ENCODE measurements at regions not wholly inside any gene's neighbourhood (a gene's known extent, or its start where the extent isn't known, plus 50 kb on each side); places are given as distances from the start of the nearest gene placed in this dataset.

DNA sequence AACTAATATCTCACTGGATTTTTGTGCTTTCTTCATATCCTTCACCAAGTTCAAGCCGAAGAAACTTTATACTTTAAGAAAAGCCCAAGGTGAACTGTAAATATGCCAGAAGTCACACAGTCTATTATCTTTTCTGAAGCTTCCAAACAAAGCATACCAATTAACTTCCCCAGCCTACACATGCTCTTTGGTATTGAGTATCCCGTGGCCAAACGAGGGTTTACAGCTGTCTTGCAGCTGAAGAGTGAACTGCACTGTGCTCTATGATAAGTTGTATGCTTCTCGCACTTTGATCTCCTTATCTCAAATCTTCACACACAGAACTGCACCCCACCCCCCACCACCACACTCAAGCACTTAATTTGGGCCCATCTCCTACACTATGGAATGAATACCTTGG lies 215.6 kb upstream of the VEPH1 start:
- no peak for DNase-seq (ENCODE audit: low spot score)

DNA sequence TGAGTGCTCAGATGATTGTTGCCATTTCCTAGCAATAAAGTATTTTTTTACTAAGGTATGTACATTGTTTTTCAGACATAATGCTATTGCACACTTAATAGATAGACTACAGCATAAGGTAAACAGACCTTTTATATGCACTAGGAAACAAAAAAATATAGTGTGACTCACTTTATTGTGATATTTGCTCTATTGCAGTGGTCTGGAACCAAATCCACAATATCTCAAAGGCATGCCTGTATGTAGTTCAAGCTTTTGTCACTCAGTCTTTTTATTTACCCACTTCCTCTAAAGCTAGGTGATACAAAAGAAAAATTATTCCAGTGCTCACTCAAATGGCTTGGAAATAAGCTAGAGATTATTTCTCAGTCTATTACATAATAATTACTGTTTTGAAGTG lies 209.9 kb upstream of the VEPH1 start:
- no peak for DNase-seq (ENCODE audit: low spot score)

DNA sequence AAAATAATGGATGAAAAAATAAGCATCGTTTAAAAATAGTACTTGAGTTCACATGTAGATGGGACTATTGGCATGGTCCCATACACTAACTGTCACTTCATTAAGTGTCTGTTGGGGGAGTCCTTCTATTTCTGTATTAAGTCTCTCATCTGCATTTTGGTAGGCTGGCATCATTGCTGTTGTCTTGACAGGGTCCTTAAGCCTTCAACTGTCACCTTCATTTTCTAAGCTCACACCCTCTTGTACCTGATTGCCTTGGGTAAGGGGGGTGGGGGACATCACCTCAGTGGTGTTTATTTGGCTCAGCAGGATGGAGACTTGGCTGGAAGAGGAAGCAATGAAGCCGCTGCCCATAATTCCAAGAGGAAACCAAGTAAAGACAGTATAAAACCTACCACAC lies 202.0 kb upstream of the VEPH1 start:
- DNase-seq (ENCODE audit: low spot score): no peak

DNA sequence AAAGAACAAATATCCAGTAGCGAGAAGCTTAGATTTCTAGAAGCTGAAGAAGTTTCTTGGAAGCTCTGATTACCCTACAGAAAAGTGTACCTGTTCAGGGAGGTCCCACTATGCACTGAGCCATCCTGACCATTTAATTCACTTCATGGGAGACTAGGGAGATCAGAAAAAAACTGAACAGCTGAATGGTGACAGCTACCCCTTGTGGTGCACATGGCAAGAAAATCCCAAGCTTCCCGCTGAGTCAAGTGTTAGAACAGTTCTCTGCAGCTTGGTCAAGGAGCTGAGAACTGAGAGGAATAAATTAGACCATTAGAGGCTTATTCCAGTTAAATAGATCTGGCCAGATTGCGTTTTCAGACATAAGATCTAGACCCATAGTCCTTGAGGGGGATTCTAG lies 197.2 kb upstream of the VEPH1 start:
- no peak for DNase-seq (ENCODE audit: low spot score)

DNA sequence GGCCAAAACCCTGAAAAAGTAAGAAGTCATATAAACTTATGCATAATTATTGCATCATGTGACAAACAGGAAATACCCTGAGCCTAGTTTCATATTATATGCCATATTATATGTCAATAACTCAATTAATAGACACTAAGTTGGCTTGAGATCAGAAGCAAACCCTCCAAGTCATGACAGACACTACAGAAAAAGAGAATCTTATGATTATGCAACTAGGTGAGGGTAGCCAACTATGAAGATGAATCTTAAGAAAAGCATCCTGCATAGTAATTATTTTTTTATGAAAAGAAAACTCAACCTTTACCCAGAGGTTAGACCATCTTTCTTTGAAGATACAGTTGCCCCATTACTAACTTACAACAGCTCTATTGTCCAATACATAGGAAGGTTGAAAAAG lies 192.4 kb upstream of the VEPH1 start:
- no peak for DNase-seq (ENCODE audit: low spot score)

DNA sequence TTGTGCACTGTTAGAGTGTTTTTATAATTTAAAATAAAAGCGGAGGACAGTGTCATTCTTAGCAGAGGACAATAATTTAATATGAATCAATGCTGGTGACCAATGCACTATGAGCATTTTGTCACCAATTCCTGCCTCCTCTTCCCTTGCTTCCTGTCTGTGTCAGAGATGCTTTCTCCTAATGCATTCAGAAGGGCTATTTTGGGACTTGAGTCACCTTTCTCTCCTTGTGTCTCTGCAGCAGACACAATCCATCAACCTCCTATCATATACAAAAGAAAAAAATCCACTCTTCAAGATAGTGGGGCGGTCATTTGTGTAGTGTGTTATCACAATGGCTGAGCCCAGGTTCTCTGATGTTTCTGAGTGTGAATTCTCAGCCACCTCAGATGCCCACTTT lies 191.9 kb upstream of the VEPH1 start:
- DNase-seq (ENCODE audit: low spot score): no peak

DNA sequence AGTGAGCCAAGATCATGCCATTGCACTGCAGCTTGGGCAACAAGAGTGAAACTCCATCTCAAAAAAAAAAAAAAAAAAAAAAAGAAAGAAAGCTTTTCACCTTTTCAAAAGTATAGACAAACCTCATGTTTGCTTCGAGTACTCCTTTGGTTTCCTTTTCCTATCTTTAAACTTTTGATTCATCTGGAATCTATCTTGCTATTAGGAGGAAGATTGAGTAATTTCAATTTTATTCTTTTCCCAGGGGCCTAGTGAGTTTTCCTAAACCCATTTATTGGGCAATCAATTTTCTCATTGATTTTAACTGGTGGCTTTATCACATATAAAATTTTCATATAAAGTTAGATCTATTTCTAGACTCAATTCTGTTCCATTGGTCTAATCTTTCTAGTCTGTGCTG lies 190.5 kb upstream of the VEPH1 start:
- DNase-seq (ENCODE audit: low spot score): no peak

DNA sequence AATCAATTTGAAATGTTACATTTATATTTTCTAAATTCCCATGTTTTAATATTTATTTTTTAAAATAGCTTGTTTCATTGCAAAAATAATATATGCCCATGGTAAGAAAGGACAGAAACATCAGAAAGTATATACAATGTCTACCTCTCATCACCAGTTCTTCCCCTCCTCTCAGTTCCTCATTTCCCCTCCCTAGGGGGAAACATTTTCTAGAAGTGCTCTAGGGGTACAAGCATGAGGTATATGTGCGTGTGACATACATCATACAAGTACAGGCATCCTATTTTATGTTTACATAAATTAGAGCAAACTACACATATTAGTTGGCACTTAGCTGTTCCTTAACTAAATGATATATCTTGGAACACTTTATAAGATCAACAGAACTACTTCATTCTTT lies 189.3 kb upstream of the VEPH1 start:
- DNase-seq (ENCODE audit: low spot score): no peak

DNA sequence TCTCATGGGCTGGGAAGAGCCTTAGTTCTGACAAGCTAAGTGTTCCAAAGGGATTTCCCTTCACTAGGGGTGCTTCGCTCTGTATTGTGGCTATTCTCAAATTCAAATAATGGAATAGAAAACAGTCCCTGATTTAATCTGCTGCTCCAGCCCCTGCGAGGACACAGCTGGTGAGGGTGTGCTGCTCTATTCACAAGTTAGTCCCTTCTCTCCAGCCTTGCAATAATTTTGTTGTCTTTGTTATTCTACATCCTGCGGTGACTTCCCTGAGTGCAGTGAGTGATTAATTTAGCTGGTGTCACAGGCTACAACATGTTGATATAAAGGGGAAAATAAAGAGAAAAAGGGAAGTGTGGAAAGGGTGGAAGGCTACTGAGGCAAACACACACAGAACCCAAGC lies 180.5 kb upstream of the VEPH1 start:
- DNase-seq (ENCODE audit: low spot score): no peak

DNA sequence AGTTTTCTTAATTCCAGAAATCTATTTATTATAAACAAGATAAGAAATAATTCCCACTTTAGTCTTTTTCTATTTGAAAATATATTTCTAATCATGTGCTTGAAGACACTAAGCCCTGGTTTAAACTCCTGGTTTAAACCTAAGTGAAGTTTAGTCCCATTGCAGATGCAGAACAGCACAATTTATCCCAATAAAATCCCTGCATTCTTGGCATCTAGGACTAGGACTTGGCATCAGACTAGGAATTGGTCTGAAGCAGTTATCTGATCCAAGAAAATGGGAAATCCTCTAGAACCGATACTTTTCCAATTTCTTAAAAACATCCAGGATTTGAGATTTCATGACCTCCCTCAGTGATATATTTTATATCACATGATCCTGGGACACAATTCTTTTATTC lies 168.8 kb upstream of the VEPH1 start:
- DNase-seq (ENCODE audit: low spot score): no peak

DNA sequence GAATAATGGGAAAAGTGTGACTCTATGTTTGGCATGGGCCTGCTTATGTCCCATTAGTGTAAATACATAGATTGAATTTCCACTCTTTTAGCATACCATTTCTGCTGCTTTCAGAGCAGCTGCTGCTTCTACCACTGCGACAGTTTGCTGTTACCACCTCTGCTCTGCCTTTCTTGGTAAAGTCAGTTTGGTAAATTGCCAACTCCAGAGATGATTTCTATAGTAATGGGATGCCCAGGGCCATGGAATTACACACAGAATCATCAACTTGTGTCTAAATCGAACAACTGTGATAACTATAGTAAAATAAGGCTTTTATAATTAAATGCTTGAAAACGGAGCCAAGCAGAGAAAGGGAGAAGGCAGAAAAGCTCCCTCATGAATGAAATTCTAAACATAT lies 168.4 kb upstream of the VEPH1 start:
- no peak for DNase-seq (ENCODE audit: low spot score)

DNA sequence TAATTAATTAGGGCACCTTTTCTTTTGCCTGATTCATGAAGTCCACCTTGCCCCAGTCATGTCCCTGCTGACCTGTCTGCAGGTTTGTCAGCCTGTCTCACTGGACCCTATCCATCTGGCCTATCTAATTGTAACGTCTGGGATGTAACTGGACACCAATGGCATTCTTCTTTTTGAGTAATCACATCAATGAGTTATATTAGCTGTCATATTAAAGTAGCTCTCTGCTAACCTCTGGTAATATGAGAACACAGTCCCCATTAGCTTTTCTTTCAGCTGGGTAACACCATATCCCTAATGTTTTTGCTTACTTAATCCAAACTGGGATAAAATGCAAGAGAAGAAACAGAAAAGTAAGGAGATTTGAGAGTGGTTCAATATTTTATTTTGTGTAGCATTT lies 166.2 kb upstream of the VEPH1 start:
- no peak for DNase-seq (ENCODE audit: low spot score)

DNA sequence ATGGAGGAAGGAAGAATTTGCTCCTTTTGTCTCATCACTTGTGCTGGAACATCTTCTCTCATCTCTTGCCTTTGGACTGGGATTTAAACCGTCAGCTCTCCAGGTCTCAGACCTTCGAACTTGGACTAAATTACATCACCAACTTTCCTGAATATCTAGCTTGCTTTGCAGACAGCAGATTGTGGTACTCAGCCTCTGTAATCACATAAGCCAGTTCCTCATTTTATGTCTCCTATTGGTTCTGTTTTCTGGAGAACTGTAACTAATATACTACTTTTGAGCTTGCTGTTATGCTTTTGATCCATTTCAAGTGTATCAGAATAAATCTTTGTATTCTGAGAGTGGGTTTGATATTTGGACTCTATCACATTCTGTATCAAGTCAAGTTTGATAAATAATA lies 164.3 kb upstream of the VEPH1 start:
- DNase-seq (ENCODE audit: low spot score): no peak

DNA sequence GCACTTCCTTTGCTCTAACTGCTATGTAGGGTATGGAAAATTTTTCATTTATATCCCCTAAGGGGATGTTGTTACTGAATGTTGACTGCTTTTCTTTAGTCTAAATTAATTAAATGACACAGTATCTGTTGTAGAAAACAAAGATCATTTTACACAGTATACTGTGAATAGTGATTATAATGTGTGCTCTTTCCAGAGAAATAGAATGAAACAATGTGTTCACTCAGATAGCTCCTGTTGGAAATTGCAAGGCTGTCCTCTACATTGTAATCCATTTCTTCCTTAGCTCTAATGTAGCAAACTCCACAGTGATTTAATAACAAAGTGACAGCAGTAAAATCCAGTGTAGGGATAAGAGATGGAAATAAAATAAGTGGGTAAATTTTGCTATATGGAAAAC lies 159.0 kb upstream of the VEPH1 start:
- no peak for DNase-seq (ENCODE audit: low spot score)

DNA sequence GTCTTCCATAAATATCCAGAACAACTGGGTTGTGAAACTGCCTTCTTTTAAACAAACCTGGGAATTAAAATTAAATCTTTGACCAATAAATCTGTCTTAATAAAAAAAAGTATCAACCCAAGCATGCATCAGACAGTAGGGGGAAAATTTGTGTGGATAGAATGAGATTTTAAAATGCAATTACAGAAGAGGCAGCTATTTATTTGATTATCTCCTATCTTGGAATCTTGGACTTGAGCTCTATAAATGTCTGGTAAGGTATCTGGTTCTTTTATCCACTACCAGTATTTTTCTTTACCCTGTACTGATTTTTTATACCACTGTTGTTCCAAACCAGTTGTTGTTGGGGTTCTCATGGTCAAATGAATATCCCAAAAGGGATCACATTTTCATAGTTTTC lies 157.6 kb upstream of the VEPH1 start:
- DNase-seq (ENCODE audit: low spot score): no peak

DNA sequence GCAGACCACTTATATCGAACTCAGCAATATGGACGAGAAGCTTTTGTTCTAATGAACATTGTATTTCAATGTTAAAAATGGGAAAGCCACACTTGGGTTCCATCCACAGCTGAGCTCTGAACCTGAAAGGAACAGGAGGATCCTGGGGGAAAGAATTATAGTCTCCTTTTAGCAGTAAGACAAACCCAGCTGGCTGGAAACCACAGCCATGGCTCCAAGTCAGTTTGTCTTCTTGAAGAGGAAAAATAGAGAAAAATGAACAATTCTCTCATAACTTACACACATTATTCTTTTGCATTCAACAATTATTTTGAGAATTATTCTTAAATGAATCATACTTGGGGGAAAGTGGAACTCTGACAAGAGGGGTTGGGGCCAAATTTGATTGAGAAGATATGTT lies 149.2 kb upstream of the VEPH1 start:
- DNase-seq (ENCODE audit: low spot score): no peak

DNA sequence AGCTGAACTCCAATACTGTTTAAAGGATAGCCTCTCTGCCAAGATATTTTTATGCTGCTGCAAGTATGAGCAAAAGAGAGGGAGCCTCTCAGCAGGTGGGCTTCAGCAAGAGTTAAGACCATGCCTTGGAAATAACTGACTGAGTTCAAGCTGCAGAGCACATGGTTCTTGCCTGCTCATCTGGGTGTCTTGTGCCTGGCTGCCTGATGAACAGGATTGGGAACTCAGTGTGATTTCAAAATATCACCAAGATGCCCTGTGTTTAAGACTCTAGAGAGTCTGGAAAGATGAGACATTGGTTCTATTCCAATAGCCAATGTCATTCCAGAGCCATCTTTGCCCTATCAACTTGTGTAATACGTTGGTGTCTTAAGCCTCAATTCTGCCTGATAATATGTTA lies 147.5 kb upstream of the VEPH1 start:
- no peak for DNase-seq (ENCODE audit: low spot score)

DNA sequence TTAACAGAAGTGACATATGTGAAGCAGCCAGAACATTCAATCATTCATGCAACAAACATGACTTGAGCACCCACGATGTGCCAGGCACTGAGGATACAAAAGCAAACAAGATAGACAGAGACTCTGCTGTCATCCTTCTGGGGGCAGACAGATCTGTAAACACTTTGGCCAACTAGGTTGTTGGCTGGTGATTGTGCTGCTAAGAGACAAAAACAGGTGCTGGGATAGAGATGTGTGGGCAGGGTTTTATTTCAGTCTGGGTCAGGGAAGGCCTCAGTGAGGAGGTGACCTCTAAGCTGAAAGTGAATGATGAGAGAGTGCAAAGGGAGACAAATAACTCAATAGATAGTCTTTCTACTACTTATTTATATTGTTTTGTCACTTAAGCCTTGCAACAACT lies 147.0 kb upstream of the VEPH1 start:
- DNase-seq (ENCODE audit: low spot score): no peak

DNA sequence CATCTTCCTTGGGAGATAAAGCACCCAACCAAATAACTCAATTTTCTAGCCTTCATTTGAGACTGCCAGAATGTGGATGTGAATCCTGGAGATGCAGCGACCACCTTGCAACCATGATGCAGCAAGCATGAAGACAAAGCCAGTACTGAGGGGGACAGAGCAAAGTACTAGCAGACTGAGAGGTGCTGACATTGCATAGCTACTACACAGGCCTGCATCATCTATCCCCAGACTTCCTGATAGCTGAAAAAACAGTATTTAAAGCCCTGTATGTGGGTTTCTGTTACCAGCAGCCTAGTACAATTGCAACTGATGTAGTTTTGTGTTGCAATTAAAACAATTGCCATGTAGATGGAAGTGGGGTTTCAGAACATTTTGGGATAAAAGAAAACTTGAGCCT lies 146.3 kb upstream of the VEPH1 start:
- DNase-seq (ENCODE audit: low spot score): no peak

DNA sequence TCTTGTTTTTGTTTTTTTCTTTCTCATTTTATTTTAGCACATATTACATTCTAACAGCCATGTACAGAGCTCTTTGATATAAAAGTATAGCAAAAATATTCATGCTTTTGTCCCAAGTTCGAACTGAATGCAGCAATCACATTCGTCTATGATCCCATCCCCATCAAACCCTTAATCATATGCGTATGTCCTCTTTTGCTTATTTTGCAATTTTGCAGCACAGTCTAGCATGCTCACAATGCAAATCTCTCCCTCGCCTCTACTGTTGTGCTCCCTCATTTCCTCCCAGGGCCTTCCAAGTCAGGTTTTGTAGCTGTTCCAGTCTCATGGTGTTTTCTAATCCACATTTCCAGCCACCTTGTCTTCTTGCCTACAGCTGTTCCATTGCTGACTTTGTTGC lies 144.6 kb upstream of the VEPH1 start:
- no peak for DNase-seq (ENCODE audit: low spot score)

DNA sequence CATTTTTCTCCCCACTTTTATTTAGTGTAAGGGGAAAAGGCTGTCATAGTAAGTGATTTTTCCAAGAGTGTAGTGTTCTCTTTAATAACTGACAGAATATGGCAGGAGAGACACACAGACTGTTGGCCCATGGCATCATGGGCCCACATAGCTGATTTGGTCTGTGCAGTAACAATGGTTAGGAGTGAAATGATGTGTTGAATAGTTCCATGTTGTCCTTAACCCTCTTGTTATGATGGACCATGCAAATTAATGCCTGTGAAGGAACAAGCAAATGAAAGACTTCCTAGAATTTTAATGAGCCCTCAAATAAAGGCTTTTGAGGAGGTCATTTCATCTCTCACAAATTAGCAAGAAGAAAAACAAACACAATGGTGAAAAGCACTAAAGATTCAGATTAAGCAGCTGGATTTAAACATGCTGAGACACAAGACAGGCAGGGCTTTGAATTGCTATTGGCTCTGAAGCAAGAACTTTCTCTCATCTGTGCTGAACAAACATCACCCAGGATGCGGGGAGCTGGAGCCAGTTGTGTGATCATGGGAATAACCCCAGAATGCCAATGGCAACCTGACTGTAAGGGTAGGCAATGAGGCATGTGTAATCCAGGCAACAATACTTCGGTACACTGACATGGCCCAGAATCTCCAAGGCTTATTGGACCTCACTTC lies 136.7 kb upstream of the VEPH1 start:
- no peak for DNase-seq (ENCODE audit: low spot score)

DNA sequence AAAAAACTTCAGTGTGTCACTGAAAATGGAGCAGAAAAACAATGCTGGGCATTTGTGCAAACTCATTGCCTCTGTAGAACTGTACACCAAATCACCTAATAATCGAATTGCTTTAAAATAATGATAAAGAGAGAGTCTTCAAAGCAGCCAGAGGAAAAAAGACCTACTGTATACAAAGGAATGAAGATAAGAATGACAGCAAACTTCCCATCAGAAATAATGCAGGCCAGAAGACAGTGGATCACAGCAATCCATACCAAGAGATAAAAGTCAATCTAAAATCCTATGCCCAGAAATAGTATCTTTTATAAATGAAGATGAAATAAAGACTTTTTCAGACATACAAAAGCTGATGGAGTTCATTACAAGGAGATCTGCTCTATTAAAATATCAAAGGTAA lies 134.7 kb upstream of the VEPH1 start:
- DNase-seq (ENCODE audit: low spot score): no peak

DNA sequence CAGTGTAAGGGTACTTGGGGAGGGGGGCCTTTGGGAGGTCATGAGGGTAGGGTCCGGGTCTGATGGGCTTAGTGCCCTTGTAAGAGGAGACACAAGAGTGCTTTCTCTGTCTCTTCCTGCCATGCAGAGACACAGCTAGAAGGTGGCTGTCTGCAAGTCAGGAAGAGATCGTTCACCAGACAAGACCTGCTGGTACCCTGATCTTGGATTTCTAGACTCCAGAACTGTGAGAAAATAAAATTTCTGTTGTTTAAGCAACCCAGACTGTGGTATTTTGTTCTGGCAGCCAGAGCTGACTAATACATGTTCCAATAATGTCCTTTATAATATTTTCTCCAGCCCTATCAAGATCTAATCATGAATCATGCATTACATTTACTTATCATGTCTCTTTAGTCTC lies 130.0 kb upstream of the VEPH1 start:
- DNase-seq (ENCODE audit: low spot score): no peak

DNA sequence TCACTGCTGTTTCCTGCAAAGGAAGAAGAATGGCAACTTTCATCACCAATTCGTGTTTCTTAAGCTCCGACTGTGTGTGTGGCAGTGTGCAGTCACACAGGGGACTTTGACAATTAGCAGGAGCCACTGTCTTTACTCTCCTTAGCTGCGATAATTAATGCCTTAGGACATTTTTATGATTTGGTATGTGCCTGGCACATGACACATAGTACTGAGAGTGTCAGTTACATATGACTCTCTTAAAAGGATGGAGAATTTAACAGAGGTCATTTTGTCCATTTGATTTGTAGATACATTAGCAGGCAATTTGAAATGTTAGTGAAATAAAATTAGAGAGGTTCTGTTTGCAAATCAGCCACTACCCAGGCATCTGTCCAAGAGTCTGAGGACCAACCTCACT lies 128.9 kb upstream of the VEPH1 start:
- no peak for DNase-seq (ENCODE audit: low spot score)

DNA sequence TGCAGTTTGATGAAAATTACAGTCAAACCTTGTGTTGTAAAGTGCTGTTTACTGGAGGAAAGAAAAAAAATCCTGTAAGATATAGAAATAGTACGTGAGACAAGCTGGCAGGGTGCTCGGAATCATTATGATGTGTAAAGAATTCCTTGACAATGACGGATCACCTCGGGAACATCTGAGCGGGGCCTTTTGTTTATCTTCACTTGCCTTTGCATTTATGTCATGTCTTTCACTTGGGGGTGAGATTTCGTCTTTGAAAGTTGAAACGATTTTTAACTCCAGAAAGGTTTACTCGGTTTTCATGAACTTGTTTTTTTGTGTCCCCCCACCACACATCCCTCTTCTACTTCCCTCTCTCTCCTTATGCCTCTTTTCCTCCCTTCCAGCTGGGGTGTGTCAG lies 128.3 kb upstream of the VEPH1 start:
- DNase-seq (ENCODE audit: low spot score): no peak

All from kidney tubule cell (primary cell).